HCEC 1CT (cell line): ENCODE measurements at regions not wholly inside any gene's neighbourhood (a gene's known extent, or its start where the extent isn't known, plus 50 kb on each side); places are given as distances from the start of the nearest gene placed in this dataset.

ENCODE experiments used
- DNase-seq: peaks from one replicate; pipeline ENCODE4 v3.0.0-alpha.2; 2017

- DNase-seq = peak; percentile 70
These were observed 58.6 kb upstream of the ARID5B start for GRCh38 chr10:61842755-61843497.

- no peak for DNase-seq
These were observed 57.2 kb upstream of the ARID5B start for GRCh38 chr10:61844116-61844822.

- DNase-seq = no peak
These were observed 56.1 kb upstream of the ARID5B start for GRCh38 chr10:61845196-61845949.

GRCh38 chr10:61845950-61846268 lies 55.6 kb upstream of the ARID5B start:
- DNase-seq = no peak

GRCh38 chr10:61846370-61847031 lies 55.0 kb upstream of the ARID5B start:
- DNase-seq = no peak

- no peak for DNase-seq
These were observed 54.4 kb upstream of the ARID5B start for GRCh38 chr10:61847087-61847486.

GRCh38 chr10:61847640-61848039 lies 53.9 kb upstream of the ARID5B start:
- no peak for DNase-seq

- no peak for DNase-seq
These were observed 51.1 kb upstream of the ARID5B start for GRCh38 chr10:61850376-61850775.
